Nucleus accumbens (tissue), 56 donors: ENCODE measurements at regions not wholly inside any gene's neighbourhood (a gene's known extent, or its start where the extent isn't known, plus 50 kb on each side); places are given as distances from the start of the nearest gene placed in this dataset.
A peak's percentile ranks its signal among the peaks of the same experiment; 100 is the strongest.
"Not testable (repeated sequence)": the region's sequence is repeated elsewhere in the genome, so short reads cannot be mapped to it uniquely, and the experiment has no call there.

ENCODE experiments used
- DNase-seq, 56 donors: peaks; one replicate each; lab custom pipeline; 2025; lab: John Stamatoyannopoulos, UW

DNA sequence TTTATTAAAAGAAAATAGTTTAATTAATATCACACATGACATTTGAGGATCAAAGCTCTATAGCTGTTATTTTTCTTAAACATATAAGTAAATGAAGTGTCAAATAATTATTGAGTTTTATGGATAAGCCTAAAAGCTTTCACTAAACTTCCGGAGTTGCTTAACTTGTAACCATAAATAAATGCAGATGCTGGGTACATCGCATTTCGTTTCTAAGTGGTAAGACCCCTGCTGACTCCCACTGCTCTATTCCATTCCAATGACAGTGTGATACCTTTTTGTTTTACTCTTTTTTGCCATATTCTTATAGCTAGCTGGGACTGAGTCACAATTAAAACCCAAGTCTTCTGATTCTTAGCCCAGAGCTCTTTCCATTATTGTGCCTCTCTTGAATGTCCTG lies 411.1 kb downstream of the SOX2 start:
- DNase-seq: no peak

DNA sequence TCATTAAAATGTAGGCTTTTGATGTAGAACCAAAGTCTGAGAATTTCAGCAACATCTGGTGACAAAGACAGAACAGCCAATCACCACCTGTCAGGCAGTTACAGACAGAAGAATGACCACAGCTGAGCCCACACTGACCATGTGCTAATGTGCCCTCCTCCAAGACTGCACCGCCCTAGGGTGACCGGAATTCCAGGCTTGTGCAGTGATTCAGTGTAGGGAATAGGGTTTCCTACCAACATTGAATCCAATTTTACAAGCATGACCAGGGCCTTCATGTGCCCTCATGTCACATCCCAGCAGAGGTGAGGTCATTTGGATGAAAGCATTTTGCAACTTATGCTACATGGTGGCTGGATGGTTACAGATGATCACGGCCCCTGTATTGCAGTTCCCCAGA lies 412.5 kb downstream of the SOX2 start:
- DNase-seq: no peak

DNA sequence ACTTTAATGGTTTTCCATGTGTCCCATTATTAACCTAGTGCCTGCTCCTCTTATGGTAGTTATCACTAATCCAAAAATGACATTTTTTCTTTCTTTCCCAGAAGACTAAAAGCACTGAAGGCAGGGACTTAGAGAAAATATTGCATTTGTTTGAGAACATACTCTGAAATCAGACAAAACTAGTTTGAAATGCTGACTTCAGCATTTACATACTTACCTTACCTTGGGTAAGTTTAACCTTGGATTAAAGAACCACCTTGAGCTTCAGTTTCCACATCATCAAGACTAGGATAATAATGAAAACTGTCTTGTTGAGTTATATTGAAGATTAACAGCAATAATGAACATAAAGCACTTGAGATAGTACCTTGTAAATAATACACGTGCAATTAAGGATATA lies 413.0 kb downstream of the SOX2 start:
- no peak for DNase-seq

- no peak for DNase-seq
Measured at GRCh38 chr3:182129740-182130139, 418.0 kb downstream of the SOX2 start.

- no peak for DNase-seq
Measured at GRCh38 chr3:182133752-182134151, 422.0 kb downstream of the SOX2 start.

GRCh38 chr3:182135056-182135455 lies 423.3 kb downstream of the SOX2 start:
- no peak for DNase-seq

DNA sequence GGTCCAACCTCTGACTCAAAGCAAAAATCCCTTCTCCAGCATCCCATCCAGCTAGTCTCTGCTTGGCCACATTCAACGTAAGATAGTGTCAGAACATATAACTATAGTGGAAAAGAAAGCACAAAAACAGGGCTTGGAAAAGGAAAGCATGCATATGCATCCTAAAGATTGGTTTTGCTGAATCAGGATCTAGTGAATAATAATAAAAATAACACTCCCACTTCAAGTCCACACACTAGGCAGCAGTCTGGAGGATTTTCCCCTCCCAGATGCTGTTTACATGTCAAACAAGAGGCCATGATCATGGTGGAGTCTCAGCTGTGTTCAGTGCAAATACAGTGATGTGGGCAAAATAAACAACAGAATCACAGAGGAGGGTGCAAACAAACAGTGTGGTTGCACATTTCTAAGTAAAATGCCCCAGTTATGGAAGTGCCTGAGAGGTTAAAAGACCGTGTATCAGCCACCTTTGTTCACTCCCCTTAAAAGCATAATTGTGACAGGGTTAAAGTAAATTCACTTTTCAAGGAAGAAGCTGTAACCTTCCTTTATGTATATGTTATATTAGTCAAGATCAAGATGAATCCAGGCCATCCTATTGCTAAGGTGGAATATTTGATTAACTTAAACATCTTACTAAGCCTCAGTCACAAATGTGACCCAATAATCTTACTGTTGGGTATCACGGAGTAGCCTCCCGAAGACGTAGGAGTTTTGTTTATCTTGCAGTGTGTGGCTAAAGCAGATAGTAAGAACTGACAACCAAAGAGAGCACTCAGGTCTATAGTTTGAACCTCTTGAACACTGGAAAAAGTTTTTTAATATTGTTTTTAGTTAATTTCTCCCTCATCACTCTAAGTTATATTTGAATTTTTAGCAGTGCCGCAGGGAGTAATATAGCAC lies 424.5 kb downstream of the SOX2 start:
- no peak for DNase-seq

DNA sequence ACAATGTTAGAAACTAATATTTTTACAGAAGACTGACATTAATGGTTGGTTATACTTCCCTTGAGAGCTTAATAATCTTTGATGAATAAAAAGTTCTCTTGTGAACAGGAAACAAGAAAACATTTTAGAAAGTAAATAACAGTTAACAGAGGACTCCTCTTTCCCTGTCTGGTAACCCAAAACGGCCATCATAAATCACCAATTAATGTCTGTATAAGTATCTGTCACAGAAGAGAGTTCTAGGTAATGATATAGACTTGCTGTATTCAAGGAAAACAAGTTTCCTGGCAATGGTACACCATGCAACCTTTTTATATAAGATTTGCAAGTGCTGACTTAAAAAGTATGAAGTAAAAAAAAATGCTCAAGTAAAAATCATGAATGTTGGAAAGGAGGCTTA lies 426.7 kb downstream of the SOX2 start:
- DNase-seq: no peak

DNA sequence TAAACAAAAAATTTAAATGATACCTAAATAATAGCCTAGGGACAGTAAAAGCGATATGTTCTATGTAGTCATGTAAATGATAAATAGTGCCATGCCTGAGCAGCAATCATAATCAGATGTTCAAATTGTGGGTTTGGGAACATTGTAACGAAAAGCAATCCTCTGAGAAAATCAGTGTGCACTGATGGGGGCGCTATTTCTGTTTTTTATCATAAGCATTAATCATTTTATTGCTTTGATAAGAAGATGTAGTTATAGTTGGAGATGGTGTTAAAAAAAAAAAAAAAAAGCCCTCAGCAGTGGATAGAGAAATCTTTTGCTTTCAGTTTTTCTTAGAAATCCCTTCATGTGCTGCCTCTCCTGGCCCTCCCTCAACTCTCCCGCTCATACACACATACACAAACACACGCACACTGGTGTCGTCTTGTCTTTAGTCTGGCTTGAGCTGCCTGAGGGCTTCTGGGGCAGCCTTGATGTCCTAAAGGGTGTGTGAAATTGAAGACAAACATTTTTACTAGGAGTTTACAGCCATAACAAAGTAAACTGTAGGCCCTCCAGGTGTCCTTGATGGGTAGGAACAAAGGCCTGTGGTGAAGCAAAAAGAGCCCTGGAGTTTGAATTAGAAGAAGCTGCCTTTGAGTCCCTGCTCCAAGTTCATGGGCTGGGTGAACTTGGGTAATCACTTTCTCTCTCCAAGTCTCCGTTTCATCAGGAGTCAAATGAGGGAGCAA lies 428.1 kb downstream of the SOX2 start:
- DNase-seq: no peak

DNA sequence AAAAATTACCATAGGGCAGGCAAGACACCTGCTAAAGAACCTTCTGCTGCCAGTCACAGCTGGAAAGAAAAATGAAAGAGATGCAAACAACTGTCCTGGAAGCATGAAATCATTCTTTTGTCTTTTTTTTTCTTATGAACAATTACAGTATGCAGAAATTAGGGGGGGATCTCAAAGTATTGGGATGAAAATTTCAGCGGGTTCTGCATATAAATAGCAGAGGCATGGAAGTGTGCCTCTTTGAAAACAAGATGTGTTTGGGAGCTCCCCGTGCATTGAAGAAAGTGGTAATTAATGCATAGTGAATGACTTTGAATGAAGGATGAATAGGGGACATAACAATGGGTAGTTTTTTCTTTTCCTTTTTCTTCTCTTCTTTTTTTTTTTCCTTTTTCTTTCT lies 431.2 kb downstream of the SOX2 start:
- DNase-seq: no peak

- no peak for DNase-seq
Measured at GRCh38 chr3:182143903-182144302, 432.2 kb downstream of the SOX2 start.

DNA sequence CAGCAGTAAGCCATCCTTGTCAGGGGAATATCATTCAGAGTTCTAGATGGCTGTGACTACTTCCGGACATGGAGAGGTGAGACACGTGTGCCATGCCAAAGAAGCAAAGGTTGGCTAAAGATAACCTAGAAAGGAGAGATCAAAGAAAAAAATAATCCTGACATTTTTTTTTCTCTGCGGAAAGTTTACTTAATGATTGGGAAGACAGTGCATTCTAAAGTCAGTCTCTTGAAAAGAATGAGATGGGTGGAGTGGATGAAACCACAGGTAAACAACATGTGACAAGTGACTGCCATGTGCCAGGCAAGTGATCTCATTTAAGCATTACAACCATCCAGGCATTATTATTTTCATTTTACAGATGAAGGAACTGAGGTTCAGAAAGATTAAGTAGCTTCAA lies 436.6 kb downstream of the SOX2 start:
- no peak for DNase-seq

- no peak for DNase-seq
Measured at GRCh38 chr3:182149594-182149993, 437.9 kb downstream of the SOX2 start.

DNA sequence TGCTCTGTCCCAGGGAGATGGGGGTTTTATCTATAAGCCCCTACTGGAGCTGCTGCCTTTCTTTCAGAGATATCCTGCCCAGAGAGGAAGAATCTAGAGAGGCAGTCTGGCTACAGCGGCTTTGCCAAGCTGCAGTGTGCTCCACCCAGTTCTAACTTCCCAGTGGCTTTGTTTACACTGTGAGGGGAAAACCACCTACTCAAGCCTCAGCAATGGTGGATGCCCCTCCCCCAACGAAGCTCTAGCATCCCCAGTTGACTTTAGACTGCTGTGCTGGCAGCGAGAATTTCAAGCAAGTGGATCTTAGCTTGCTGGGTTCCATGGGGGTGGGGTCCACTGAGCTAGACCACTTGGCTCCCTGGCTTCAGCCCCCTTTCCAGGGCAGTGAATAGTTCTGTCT lies 444.6 kb downstream of the SOX2 start:
- DNase-seq: not testable (repeated sequence)

- DNase-seq: no peak
Measured at GRCh38 chr3:182165234-182165633, 453.5 kb downstream of the SOX2 start.

- peak in 1 of 56 donors; percentile 1 for DNase-seq
Measured at GRCh38 chr3:182172534-182172933, 460.8 kb downstream of the SOX2 start.

DNA sequence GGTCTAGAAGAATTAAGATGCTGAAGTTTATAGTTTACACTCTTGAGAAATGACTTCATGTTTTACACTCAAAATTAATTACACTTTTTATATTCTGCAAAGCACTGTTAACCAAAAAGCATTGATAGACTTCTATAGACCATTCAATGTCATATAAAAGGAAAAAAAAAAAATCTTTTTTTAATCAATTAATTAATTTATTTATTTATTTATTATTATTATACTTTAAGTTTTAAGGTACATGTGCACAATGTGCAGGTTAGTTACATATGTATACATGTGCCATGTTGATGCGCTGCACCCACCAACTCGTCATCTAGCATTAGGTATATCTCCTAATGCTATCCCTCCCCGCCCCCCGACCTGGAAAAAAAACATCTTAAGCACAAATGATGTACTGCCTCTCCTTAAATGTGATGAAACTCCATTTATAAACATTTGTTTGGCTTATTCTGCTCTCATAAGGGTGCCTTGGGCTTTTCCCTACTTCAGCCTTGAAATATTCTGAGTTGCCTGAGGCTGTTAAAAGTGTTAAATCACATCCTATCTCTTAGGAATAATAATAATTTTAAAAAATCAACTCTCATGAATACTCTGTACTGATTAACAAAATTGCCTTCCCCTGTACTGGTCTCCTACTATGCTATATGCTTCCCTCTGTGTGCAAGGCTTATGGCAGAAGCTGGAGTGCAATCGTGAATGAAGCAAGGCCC lies 466.9 kb downstream of the SOX2 start:
- no peak for DNase-seq

DNA sequence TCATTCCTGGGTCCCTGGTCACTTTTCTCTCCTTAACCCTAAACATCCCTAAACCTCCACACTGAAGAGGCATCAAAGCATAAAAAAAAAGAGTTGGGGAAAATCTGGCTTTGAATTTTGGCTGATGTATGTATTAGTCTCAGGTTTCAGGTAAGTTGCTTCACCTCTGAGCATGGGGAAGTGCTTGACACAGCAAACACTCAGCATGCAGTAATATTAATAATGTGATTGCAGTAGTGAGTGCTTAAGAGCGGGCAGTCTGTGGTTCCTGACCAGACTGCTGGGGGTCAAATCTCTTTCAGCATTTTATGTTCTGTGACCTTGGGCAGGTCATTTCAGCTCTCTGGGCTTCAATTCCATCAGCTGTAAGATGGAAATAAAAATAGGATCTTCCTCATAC lies 467.9 kb downstream of the SOX2 start:
- no peak for DNase-seq

DNA sequence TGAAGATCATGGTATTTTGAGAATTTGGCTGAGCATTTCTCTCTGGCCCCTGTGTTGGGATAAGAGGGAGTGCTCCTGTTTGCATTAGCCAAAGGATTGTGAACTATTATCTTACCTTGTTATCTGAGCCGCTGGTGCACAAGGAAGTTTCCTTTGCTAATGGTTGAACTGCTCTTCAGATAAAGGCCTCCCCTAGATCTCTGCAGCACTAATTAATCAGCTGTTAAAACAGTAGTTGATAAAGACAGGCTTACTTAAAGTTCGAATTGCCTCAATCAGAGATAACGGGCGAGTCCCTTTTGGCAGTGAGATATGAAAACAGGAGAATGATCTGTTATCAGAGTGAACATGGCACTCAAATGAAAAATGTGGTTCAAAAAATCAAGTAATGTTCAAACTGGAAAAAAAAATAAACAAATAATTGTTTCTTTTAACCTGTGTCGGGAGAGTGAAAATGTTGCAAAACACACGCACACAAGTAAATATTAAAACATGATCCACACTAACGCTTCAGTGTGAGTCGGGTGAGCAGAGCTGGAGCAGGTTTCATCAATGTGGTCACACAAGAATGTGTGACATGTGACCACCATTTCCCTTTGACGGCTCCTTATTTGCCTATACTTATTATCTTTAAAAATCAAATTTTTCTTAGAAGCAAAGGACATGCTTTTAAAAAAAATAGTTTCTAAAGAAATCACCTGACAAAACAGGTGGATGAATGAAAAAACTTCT lies 469.1 kb downstream of the SOX2 start:
- DNase-seq: no peak

DNA sequence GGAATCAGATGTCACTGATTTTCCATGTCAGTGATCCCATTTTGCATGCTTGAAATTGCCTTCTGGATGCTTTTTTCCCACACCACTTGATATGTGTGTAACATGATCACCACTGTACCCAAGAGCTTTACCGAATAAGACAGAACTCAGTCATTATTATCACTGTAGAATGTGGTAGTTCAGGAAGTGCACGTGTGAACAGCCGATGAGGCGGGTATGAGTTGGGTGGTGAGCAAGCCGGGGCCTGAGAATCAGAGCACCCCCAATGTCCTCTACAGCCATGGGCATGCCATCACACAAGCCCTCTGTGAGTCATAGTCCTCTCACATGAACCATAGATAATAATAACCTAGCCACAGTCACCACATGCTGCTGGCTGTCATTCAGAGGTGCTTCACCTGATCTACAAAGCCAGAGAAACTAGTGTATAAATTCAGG lies 470.8 kb downstream of the SOX2 start:
- no peak for DNase-seq
